ENCODE measurements at regions not wholly inside any gene's neighbourhood (a gene's known extent, or its start where the extent isn't known, plus 50 kb on each side); places are given as distances from the start of the nearest gene placed in this dataset.

- Histone ChIP-seq H3K4me1 (no peaks in the 10 kb centered on the region), H3K27ac (peak overlapping the region in 3 of 4 donors; percentile 18 to 70 (median 69)), H3K4me3 (no peak overlapping the region), H3K9me3 (no peaks in the 10 kb centered on the region), H3K36me3 (no peaks in the 10 kb centered on the region), H3K27me3 (no peaks in the 10 kb centered on the region)
- DNase-seq (peak in 5 of 6 donors; percentile 45 to 56 (median 51)), ATAC-seq (peak; percentile 91 to 96 (median 94)), FAIRE-seq (no peak)
- TF ChIP-seq CTCF (IDR thresholded peaks at IDR 0.05) = peak in 3 of 4 donors; percentile 25 to 32 (median 26)
- intact Hi-C loops (cut with DNase I) = no loop called here
- WGBS, 2 donors = 38 to 42% methylated on average over 9 of the region's 9 CpGs
Measured at GRCh38 chr1:115545791-115546733, 95.7 kb upstream of the VANGL1 start.

GRCh38 chr1:115545096-115545720 lies 96.6 kb upstream of the VANGL1 start:
- ATAC-seq = no peak
- H3K27me3 ChIP-seq = no peaks in the 10 kb centered on the region
- no peaks in the 10 kb centered on the region for H3K36me3 ChIP-seq
- FAIRE-seq = no peak
- no peak overlapping the region for H3K4me3 ChIP-seq
- TF ChIP-seq CTCF (IDR thresholded peaks at IDR 0.05) = no peak
- H3K27ac ChIP-seq = peak overlapping the region in 3 of 4 donors; percentile 18 to 70 (median 69)
- intact Hi-C loops (cut with DNase I) = no loop called here
- no peaks in the 10 kb centered on the region for H3K9me3 ChIP-seq
- DNase-seq = no peak
- no peaks in the 10 kb centered on the region for H3K4me1 ChIP-seq
- 65 to 73% methylated on average over 15 of the region's 15 CpGs for WGBS, 2 donors

DNA sequence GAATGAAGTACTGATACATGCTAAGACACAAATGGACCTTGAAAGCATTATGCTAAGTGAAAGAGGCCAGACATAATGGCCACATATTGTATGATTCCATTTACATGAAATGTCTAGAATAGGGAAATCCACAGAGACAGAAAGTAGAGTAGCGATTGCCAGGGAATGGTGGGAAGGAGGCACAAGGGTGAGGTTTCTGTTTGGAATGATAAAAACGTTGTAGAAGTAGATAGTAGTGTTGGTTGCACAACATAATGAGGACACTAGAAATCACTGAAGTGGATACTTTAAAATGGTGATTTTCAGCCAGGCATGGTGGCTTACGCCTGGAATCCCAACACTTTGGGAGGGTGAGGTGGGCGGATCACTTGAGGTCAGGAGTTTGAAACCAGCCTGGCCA lies 97.6 kb upstream of the VANGL1 start:
- H3K27ac ChIP-seq = no peak overlapping the region
- no peak overlapping the region for H3K4me3 ChIP-seq
- intact Hi-C loops (cut with DNase I) = no loop called here
- no peak for FAIRE-seq
- ATAC-seq = no peak
- DNase-seq = no peak
- H3K4me1 ChIP-seq = no peaks in the 10 kb centered on the region
- 73 to 74% methylated on average over 4 of the region's 4 CpGs for WGBS, 2 donors
- no peaks in the 10 kb centered on the region for H3K36me3 ChIP-seq
- no peaks in the 10 kb centered on the region for H3K9me3 ChIP-seq
- no peaks in the 10 kb centered on the region for H3K27me3 ChIP-seq
- TF ChIP-seq CTCF (IDR thresholded peaks at IDR 0.05) = no peak

DNA sequence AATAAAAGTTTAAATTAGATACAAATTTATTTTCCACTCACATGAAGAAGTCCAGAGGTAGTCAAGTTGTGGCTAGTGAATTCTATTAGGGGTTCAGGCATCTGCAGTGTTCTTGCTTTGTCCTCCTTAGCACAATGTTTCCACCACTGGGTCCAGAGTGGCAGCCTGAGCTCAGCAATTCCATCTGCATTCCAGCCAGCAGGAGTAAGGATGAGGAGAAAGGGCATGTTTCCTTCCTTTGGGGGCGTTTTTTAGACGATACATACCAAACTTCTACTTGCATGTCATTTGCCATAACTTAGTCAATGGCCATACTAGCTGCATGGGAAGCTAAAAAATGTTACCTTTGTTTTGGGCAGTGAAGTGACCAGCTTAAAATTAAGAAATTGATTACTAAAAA lies 98.5 kb upstream of the VANGL1 start:
- intact Hi-C loops (cut with DNase I) = no loop called here
- FAIRE-seq = no peak

More for the DNA sequence above, 98.5 kb upstream of the VANGL1 start:
- H3K9me3 ChIP-seq = no peaks in the 10 kb centered on the region
- H3K4me3 ChIP-seq = no peak overlapping the region
- H3K27me3 ChIP-seq = no peaks in the 10 kb centered on the region
- H3K27ac ChIP-seq = no peak overlapping the region
- TF ChIP-seq CTCF (IDR thresholded peaks at IDR 0.05) = no peak
- WGBS, 2 donors = 57 to 73% methylated on average over 2 of the region's 2 CpGs
- H3K36me3 ChIP-seq = no peaks in the 10 kb centered on the region
- H3K4me1 ChIP-seq = no peaks in the 10 kb centered on the region
- ATAC-seq (no peak), DNase-seq (no peak)
